Memory B cell (primary cell): ENCODE measurements at regions not wholly inside any gene's neighbourhood (a gene's known extent, or its start where the extent isn't known, plus 50 kb on each side); places are given as distances from the start of the nearest gene placed in this dataset.

Experiments used
- ATAC-seq: fragments of 150-1000 bp; cut with Tn5 transposase; 2 replicates; pipeline ENCODE4 v1.10.0; 2021; ENCODE audit warnings: low read depth, mild to moderate bottlenecking, moderate library complexity
- DNase-seq, 2 donors: peaks; one replicate each; pipeline ENCODE4 v3.0.0; 2022; ENCODE audit warnings: low spot score in 2 of 2
- H3K27ac Mint-ChIP-seq: one replicate; pipeline ENCODE4 v1.8.0; 2022; ENCODE audit warnings: mild to moderate bottlenecking, moderate library complexity, mixed read lengths
- H3K27me3 Mint-ChIP-seq: one replicate; pipeline ENCODE4 v1.8.0; 2022; ENCODE audit warnings: mixed read lengths
- H3K36me3 Mint-ChIP-seq: one replicate; pipeline ENCODE4 v1.8.0; 2022; ENCODE audit warnings: mild to moderate bottlenecking, mixed read lengths
- H3K4me1 Mint-ChIP-seq: one replicate; pipeline ENCODE4 v1.8.0; 2022; ENCODE audit warnings: mixed read lengths
- H3K4me3 Mint-ChIP-seq: one replicate; pipeline ENCODE4 v1.8.0; 2022; ENCODE audit warnings: mild to moderate bottlenecking, moderate library complexity, mixed read lengths
- H3K9me3 Mint-ChIP-seq: one replicate; pipeline ENCODE4 v1.8.0; 2022; ENCODE audit warnings: mixed read lengths

DNA sequence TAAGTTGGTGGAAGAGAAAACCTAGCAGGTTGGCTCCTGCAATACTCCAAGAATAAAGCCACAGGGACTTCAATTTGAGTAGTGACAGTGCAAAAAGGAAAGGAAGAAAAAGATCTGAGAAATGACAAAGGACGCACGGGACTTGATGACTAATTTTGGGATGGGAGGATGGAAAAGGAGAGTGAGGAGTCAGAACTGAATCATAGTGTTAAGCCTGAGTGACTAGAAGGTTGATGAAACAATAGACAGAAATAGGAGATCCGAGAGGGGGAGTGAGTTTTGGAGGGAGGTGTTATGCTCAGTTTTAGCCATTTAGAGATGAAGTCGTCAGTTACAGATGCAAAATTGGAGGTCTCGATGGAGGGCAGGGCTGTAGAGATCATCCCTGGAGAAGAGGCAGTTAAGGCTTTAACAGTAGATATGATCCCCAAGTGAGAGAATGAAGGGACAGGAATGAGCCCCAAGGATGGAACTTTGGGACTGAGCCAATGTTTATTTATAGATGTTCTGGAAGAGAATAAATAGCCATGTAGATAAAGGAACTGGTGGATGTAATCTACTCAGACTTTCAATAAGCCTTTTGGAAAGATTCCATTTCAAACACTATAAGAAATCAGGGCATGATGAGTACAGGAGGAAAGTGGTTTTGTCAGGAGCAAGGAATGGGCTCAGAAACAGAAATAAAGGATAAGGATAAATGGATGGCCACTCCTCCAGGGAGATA lies 108.9 kb upstream of the NCAM1 start:
- DNase-seq (no peak), ATAC-seq (no peak)
- no peaks in the 10 kb centered on the region for H3K36me3 Mint-ChIP-seq
- peaks cover 7% of the 10 kb centered on the region for H3K9me3 Mint-ChIP-seq
- H3K27me3 Mint-ChIP-seq = peaks cover 5% of the 10 kb centered on the region
- H3K4me3 Mint-ChIP-seq = no peak overlapping the region
- H3K27ac Mint-ChIP-seq = no peak overlapping the region
- H3K4me1 Mint-ChIP-seq = no peaks in the 10 kb centered on the region

GRCh38 chr11:112856133-112856532 lies 105.1 kb upstream of the NCAM1 start:
- Mint-ChIP-seq H3K9me3 (peaks cover 13% of the 10 kb centered on the region), H3K4me3 (no peak overlapping the region), H3K4me1 (no peaks in the 10 kb centered on the region), H3K36me3 (no peaks in the 10 kb centered on the region), H3K27me3 (peaks cover 5% of the 10 kb centered on the region), H3K27ac (no peak overlapping the region)
- ATAC-seq = no peak
- no peak for DNase-seq

DNA sequence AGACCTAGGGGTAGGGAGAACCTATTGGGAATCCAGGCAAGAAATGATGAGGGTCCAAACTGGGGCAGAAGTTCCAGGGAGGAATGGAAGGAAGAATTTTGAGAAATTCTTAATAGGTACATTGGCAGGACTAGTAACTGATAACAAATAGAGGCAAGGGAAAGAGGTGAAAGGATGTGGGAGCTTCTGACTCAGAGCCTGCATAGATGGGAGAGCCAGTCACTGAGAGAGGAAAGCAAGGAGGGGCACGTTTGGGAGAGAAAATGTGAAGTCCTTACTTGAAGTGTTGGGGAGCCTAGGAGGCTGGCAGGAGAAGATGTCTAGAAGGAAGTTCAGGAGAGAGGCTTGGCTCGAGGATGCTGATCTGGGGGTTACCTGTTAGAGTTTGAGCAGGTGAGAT lies 104.6 kb upstream of the NCAM1 start:
- Mint-ChIP-seq H3K9me3 (peaks cover 13% of the 10 kb centered on the region), H3K27me3 (peaks cover 5% of the 10 kb centered on the region), H3K4me1 (no peaks in the 10 kb centered on the region), H3K4me3 (no peak overlapping the region), H3K27ac (no peak overlapping the region), H3K36me3 (no peaks in the 10 kb centered on the region)
- no peak for ATAC-seq
- DNase-seq = no peak

- no peak overlapping the region for H3K4me3 Mint-ChIP-seq
- H3K36me3 Mint-ChIP-seq = no peaks in the 10 kb centered on the region
- H3K27ac Mint-ChIP-seq = no peak overlapping the region
- ATAC-seq = no peak
- H3K4me1 Mint-ChIP-seq = no peaks in the 10 kb centered on the region
- no peak for DNase-seq
- H3K9me3 Mint-ChIP-seq = peaks cover 13% of the 10 kb centered on the region
- H3K27me3 Mint-ChIP-seq = no peaks in the 10 kb centered on the region
Measured at GRCh38 chr11:112858289-112859023, 102.8 kb upstream of the NCAM1 start.

- Mint-ChIP-seq H3K4me1 (no peaks in the 10 kb centered on the region), H3K27ac (no peak overlapping the region), H3K4me3 (no peak overlapping the region), H3K9me3 (peaks cover 13% of the 10 kb centered on the region), H3K27me3 (no peaks in the 10 kb centered on the region), H3K36me3 (no peaks in the 10 kb centered on the region)
- DNase-seq (no peak), ATAC-seq (no peak)
Measured at GRCh38 chr11:112859787-112860186, 101.4 kb upstream of the NCAM1 start.

DNA sequence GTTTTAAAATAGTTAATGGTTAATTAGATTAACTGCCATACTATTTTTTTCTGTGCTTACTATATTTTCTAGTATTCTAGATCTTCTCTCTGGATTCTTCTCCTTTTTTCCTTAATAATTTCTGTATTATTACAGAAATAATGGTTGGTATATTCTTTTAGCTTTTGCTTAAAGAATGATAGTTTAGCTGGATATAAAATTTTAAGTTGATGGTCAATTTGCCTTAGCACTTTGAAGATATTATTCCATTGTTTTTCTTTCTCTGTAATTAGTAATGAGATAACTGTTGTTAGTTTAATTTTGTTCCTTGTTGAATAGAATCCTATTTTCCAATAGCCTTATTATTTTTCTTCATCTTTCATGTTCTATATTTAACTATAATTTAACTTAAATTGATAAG lies 99.9 kb upstream of the NCAM1 start:
- Mint-ChIP-seq H3K4me3 (no peak overlapping the region), H3K4me1 (no peaks in the 10 kb centered on the region), H3K36me3 (no peaks in the 10 kb centered on the region), H3K27me3 (no peaks in the 10 kb centered on the region), H3K9me3 (peaks cover 13% of the 10 kb centered on the region), H3K27ac (no peak overlapping the region)
- ATAC-seq = no peak
- no peak for DNase-seq

DNA sequence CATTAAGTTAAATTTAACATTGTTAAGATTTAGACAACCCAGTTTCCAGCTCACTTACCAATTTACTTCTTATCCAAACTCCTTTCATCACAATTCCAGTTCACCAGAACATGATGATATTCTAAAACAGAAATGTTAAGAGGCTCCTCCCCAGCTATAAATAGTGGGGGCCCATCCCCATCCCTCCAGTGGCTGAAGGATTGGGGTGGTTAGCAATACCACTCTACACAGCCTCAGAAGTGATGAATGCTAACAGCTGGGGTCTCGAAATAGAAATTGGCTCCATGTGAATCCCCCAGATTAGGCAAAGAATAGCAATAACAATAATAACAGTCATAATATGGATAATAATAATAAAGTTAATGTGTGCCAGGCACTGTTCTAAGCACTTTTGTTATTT lies 97.9 kb upstream of the NCAM1 start:
- H3K9me3 Mint-ChIP-seq = peaks cover 12% of the 10 kb centered on the region
- no peaks in the 10 kb centered on the region for H3K36me3 Mint-ChIP-seq
- DNase-seq (no peak), ATAC-seq (no peak)
- no peaks in the 10 kb centered on the region for H3K4me1 Mint-ChIP-seq
- H3K27ac Mint-ChIP-seq = no peak overlapping the region
- no peaks in the 10 kb centered on the region for H3K27me3 Mint-ChIP-seq
- no peak overlapping the region for H3K4me3 Mint-ChIP-seq

GRCh38 chr11:112864672-112865071 lies 96.5 kb upstream of the NCAM1 start:
- H3K27me3 Mint-ChIP-seq = no peaks in the 10 kb centered on the region
- H3K4me3 Mint-ChIP-seq = no peak overlapping the region
- H3K27ac Mint-ChIP-seq = no peak overlapping the region
- no peaks in the 10 kb centered on the region for H3K4me1 Mint-ChIP-seq
- no peaks in the 10 kb centered on the region for H3K36me3 Mint-ChIP-seq
- H3K9me3 Mint-ChIP-seq = peaks cover 8% of the 10 kb centered on the region
- no peak for DNase-seq
- ATAC-seq = no peak

- no peak overlapping the region for H3K4me3 Mint-ChIP-seq
Measured at GRCh38 chr11:112871909-112872500, 89.2 kb upstream of the NCAM1 start.

DNA sequence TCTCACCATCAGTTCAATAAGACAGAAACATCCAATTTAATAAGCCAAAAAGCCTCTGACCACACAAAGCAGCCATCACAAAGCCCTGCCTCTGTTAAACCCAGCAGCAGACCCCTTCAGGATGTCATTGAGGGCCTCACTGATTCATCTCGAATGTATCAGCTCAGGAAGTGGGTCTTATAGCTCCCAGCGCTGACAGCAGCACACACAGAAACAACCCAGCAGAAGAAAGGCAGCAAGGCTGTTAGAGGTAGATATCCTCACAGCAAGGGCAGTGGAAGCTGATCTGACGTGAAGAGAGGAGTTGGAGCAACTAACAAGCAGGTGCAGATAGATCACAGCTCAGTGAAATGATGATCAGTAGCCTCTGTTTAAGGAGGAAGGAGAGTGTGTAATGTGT lies 86.2 kb upstream of the NCAM1 start:
- no peak overlapping the region for H3K27ac Mint-ChIP-seq
- no peaks in the 10 kb centered on the region for H3K4me1 Mint-ChIP-seq
- ATAC-seq (no peak), DNase-seq (no peak)
- no peaks in the 10 kb centered on the region for H3K36me3 Mint-ChIP-seq
- peaks cover 1% of the 10 kb centered on the region for H3K9me3 Mint-ChIP-seq
- peaks cover 5% of the 10 kb centered on the region for H3K27me3 Mint-ChIP-seq
- H3K4me3 Mint-ChIP-seq = no peak overlapping the region

More at GRCh38 chr11:112871909-112872500, 89.2 kb upstream of the NCAM1 start:
- ATAC-seq = no peak
- Mint-ChIP-seq H3K4me1 (no peaks in the 10 kb centered on the region), H3K9me3 (peaks cover 1% of the 10 kb centered on the region), H3K36me3 (no peaks in the 10 kb centered on the region), H3K27ac (no peak overlapping the region), H3K27me3 (peaks cover 5% of the 10 kb centered on the region)
- no peak for DNase-seq

GRCh38 chr11:112877581-112877980 lies 83.6 kb upstream of the NCAM1 start:
- no peak for ATAC-seq
- Mint-ChIP-seq H3K9me3 (peaks cover 1% of the 10 kb centered on the region), H3K27me3 (peaks cover 4% of the 10 kb centered on the region), H3K36me3 (no peaks in the 10 kb centered on the region), H3K4me3 (no peak overlapping the region), H3K4me1 (no peaks in the 10 kb centered on the region), H3K27ac (no peak overlapping the region)
- no peak for DNase-seq

- Mint-ChIP-seq H3K4me3 (no peak overlapping the region), H3K27me3 (peaks cover 1% of the 10 kb centered on the region), H3K36me3 (no peaks in the 10 kb centered on the region), H3K9me3 (no peaks in the 10 kb centered on the region), H3K27ac (no peak overlapping the region), H3K4me1 (no peaks in the 10 kb centered on the region)
- no peak for DNase-seq
- ATAC-seq = no peak
Measured at GRCh38 chr11:112878033-112878601, 83.1 kb upstream of the NCAM1 start.

DNA sequence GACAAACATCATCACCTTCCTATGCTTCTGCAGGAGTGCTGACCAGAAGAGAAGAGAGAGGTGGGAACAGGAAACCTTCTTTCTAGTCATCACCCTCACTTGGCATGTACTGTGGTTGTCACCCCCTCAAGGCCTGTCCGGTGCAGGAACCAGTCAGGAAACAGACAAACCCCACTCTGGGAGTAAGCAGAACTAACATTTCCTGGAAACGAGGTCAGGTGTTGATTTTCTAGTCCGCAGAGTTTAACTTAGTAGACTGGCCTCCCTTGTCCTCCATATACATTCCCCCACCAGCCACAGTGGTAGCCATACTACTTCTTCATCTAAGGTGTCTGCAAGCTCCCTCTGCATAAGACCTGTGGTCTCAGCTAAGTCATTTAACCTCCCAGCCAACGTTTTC lies 80.7 kb upstream of the NCAM1 start:
- Mint-ChIP-seq H3K4me3 (no peak overlapping the region), H3K36me3 (no peaks in the 10 kb centered on the region), H3K27me3 (no peaks in the 10 kb centered on the region), H3K4me1 (no peaks in the 10 kb centered on the region), H3K27ac (no peak overlapping the region), H3K9me3 (no peaks in the 10 kb centered on the region)
- DNase-seq (no peak), ATAC-seq (no peak)

GRCh38 chr11:112881461-112881860 lies 79.8 kb upstream of the NCAM1 start:
- Mint-ChIP-seq H3K27me3 (no peaks in the 10 kb centered on the region), H3K4me3 (no peak overlapping the region), H3K27ac (no peak overlapping the region), H3K4me1 (no peaks in the 10 kb centered on the region), H3K36me3 (no peaks in the 10 kb centered on the region), H3K9me3 (no peaks in the 10 kb centered on the region)
- no peak for ATAC-seq
- DNase-seq = no peak
